HG03025 (cell line): ENCODE measurements at regions not wholly inside any gene's neighbourhood (a gene's known extent, or its start where the extent isn't known, plus 50 kb on each side); places are given as distances from the start of the nearest gene placed in this dataset.

Source experiments
- ATAC-seq: cut with Tn5 transposase; IDR thresholded peaks from one replicate; pipeline ENCODE4 v1.9.1; 2021; ENCODE audit warnings: mild to moderate bottlenecking, moderate library complexity; ENCODE audit not compliant: unreplicated experiment, low FRiP score

- no peak for ATAC-seq
Observed at GRCh38 chr15:31238906-31239305, 87.7 kb upstream of the KLF13 start.

DNA sequence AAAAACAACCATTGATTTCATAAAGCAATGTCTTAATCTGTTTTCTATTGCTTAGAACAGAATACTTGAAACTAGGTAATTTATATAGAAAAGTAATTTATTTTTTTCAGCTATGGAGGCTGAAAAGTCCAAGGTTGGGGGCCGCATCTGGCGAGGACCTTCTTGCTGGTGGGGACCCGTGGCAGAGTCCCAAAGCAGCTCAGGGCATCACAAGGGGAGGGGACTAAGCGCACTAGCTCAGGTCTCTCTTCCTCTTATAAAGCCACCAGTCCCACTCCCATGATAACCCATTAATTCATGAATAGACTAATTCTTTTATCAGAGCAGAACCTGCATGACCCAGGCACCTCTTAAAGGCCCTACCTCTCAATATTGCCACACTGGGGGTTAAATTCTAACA lies 87.2 kb upstream of the KLF13 start:
- ATAC-seq: no peak

DNA sequence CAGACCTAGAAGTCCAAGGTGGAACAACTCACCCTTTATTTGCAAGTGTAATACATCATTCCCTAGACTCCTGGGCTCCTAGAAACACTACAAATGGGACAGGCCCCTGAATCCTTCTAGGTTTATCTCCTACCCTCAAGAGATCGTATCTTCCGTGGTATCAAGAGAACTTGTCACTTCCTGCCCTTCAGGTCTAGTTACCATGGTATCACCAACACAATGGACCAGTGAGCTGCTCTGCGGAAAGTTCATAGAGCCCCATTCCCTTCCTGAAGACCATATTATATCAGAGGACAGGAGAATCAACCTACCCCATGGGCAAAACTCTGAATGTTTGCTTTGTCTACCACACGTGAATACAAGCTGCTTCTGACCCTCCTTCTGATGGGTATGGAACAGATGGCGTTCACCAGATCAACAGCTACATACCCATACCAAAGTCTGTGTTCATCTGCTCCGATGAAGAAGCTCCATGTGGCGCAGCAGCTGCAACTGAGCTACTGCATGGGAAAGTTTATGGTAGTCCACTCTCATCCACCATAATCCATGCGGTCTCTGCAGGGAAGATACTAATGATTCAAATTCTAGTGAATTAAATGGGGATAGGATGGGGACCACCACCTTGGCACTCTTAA lies 84.6 kb upstream of the KLF13 start:
- no peak for ATAC-seq

DNA sequence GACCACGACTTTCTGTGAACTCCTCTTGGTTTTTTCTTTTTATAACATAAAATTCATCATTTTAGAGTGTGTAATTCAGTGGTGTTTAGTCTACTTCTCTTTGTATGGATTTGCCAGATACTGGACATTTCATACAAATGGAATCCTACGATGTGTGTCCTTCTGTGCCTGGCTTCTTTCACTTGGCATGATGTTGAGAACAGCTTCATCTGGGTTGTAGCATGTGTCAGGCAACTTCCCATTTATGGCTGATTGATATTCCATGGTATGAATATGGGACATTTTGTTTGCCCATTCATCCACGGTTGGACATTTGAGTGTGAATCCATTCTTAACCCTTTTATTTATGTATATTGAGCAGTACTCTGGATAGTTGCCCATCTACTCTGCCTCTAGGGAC lies 82.7 kb upstream of the KLF13 start:
- ATAC-seq: no peak

GRCh38 chr15:31245135-31245689 lies 81.4 kb upstream of the KLF13 start:
- ATAC-seq: no peak

- no peak for ATAC-seq
Observed at GRCh38 chr15:31245756-31246155, 80.9 kb upstream of the KLF13 start.

DNA sequence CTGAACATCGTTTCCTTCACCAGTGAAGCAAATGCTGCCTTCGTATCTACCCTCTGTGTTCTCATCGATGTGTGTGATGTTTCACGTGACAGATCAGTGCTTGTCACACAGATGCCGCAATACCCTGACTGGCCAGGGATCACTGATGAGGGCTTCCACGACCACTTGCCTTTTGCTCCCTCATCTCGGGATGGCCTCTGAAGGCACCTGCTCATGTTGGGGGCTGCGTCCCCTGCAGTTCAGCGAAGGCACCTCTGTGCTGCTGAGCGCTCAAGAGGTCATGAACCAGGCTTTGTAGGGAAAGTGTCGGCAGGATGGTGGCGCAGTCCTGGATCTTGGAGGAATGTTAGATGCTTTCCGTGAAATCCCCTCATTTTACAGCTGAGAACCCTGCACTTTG lies 79.2 kb upstream of the KLF13 start:
- ATAC-seq: no peak

DNA sequence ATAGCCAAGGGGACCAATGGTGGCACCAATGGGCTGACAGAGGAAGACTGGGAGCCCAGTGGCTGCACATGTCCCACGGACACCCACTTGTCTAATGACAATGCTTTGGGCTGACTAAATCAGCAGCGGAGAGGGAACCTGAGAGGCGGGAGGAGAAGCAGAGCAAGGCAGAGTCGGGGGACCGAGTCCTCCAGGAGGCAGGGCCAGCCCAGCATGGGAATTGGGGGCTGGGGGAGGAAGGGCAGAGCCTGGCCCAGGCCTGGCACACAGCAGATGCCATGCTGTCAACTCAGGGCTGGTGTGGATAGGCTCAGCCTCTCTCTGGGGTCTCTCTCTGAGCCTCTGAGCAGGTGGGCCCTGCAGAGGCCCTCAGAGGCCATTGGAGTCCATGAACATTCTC lies 78.4 kb upstream of the KLF13 start:
- no peak for ATAC-seq

DNA sequence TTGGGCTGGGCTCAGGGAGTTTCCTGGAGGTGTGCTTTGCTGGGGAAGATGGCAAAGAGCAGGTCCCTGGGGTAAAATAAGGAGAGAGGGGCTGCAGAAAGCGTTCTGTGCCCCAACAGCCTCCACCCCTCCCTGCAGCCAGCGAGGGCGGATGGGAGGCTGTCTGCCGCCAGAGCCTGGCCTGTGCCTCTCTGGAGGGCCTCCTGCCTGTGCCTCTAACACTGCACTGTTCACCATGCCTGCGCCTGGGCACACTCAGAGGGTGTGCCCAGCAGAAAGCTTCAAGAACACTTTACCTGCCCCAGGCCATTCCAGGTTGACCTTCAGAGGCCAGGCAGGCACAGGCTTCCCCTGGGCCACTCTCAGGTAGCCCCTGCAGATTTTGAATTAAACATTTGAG lies 77.7 kb upstream of the KLF13 start:
- ATAC-seq: no peak

DNA sequence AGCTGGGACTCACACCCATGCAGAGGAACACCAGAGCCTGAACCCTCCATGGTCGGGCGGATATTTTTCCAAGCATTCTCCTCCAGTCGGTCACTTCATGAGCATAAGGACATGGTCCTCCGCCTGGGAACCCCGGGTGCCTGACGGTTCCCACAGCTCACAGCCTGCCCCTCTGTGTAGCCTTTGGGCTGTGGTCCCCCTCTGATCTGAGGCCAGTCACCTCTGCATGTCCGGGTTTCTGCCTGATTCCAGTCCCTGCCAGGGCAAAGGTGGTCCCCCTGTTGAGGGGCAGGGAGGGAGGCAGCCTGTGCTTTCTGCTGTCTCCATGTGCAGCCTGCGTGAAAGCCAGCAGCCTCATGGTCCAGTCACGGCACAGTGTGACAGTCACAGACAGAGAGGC lies 76.6 kb upstream of the KLF13 start:
- ATAC-seq: no peak

DNA sequence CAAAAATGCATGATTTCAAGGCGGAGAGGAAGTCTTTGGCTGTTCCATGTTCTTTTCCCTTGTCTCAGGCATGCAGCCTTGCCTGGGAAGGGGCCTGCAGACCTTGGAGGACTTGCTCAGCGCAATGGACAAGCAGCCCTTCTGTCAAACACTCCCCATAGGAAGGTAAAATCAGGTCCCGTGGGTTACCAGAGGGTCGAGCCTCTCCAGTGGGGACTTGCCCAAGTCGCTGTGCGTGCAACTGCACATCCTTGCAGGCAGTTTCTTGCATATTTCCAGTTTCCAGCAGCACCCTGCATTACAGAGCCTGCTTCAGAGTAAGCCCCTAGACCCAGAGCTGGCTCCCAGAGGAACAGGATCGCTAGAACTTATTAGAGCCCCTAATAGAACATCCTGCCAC lies 75.5 kb upstream of the KLF13 start:
- ATAC-seq: no peak

DNA sequence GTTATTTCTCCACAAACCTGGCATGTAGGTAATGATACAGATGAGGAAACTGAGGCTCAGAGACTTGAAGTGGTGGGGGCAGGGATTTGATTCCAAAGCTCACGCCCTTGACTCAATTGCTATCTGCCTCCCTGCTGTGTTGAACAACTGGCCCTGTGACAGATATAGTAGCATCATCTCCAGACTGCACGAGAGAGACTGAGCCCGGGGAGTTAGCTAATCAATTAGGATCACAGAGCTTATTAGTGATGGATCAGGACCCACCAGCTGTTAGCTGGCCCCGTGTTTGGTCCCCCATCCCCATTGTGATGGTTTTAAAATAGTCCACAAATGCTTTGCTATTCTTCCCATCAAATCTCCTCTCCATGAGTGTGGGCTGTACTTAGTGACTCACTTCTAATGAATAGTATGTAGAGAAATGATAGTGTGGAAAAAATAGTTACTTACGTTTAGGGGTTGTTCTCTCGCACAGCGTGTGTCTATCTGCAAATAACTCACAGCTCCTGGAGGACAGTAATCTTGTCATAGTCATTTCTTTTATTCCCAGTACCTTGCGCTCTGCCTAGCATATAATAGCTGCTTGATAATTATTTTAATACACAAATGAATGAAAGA lies 74.4 kb upstream of the KLF13 start:
- ATAC-seq: no peak

- no peak for ATAC-seq
Observed at GRCh38 chr15:31254431-31255175, 72.0 kb upstream of the KLF13 start.

GRCh38 chr15:31255176-31255510 lies 71.5 kb upstream of the KLF13 start:
- ATAC-seq: no peak

GRCh38 chr15:31255732-31256377 lies 70.8 kb upstream of the KLF13 start:
- ATAC-seq: no peak

GRCh38 chr15:31256378-31257265 lies 70.0 kb upstream of the KLF13 start:
- no peak for ATAC-seq

DNA sequence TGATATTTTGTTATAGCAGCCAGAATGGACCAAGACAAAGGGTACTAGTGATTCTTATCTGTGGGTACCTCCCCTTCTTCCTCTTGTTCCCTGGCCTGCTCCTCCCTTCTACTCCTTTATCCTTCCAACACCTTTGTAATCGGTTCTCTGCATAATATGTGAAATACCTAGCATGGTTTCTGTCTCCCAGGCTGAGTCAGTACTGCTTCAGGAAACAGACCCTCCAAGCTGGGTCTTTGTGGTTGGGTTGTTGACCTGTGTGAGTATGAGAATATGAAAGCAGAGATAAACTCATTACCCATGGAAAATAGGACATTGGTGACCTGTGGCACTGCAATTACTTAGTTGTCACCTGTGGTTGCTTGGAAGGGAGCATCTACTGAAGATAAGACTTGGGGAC lies 69.3 kb upstream of the KLF13 start:
- ATAC-seq: no peak

DNA sequence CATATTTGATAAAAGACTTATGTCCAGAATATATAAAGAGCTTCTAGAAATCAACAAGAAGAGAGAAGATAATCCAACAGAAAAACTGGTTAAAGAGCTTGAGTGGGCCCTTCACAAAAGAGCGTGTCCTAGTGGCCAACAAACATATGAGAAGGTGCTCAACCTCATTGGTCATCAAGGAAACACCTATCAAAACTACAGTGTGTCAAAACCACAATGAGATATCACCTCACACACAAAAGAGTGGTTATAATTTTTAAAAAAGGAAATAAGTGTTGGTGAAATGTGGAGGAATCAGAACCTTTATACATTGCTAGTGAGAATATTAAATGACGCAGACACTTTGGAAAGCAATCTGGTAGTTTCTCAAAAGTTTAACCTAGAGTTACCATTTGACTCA lies 68.4 kb upstream of the KLF13 start:
- no peak for ATAC-seq

DNA sequence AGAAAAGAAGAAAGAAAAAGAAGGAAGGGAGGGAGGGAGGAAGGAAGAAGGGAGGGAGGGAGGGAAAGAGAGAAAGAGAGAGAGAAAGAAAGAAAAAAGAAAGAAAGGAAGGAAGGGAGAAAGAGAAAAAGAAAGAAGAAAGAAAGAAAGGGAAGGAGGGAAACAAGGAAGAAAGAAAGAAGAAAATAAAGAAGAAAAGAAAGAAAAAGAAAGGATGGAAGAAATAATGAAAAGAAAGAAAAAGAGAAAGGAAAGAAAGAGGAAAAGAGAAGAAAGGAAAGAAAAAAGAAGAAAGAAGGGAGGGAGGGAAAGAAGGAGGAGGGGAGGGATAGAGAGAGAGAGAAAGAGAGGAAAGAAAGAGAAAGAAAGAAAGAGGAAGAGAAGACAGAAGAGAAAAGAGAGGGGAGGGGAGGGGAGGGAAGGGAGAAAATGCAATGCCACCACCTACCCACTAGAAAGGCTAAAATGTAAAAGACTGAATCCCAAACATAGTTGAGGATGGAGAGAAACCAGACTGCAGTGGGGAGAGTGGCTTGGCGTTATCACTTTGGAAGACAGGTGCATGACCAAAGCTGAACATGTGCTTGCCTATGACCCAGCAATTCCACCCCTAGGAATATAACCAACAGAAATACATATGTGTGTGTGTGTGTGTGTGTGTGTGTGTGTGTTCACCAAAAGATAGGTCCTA lies 66.9 kb upstream of the KLF13 start:
- no peak for ATAC-seq
